CD4-positive, alpha-beta T cell treated with Interleukin-6 at 100 ng/mL for 8 hours (primary cell): ENCODE measurements at regions not wholly inside any gene's neighbourhood (a gene's known extent, or its start where the extent isn't known, plus 50 kb on each side); places are given as distances from the start of the nearest gene placed in this dataset.
"Not testable (repeated sequence)": the region's sequence is repeated elsewhere in the genome, so short reads cannot be mapped to it uniquely, and the experiment has no call there.

Source experiments
- DNase-seq: peaks from one replicate; pipeline ENCODE4 v3.0.0-alpha.2; 2020; ENCODE audit warnings: mixed read lengths, low spot score

GRCh38 chr3:152891678-152892077 lies 56.7 kb downstream of the P2RY1 start:
- no peak for DNase-seq

- DNase-seq = no peak
These were observed 57.5 kb downstream of the P2RY1 start for GRCh38 chr3:152892446-152892845.

- no peak for DNase-seq
These were observed 58.7 kb downstream of the P2RY1 start for GRCh38 chr3:152893647-152894046.

GRCh38 chr3:152899306-152899705 lies 64.4 kb downstream of the P2RY1 start:
- DNase-seq = no peak

- DNase-seq = no peak
These were observed 67.3 kb downstream of the P2RY1 start for GRCh38 chr3:152902141-152902669.

GRCh38 chr3:152905631-152906030 lies 70.7 kb downstream of the P2RY1 start:
- no peak for DNase-seq

GRCh38 chr3:152909180-152909883 lies 74.4 kb downstream of the P2RY1 start:
- no peak for DNase-seq

GRCh38 chr3:152910211-152910610 lies 75.3 kb downstream of the P2RY1 start:
- no peak for DNase-seq

- no peak for DNase-seq
These were observed 76.0 kb downstream of the P2RY1 start for GRCh38 chr3:152910966-152911365.

- DNase-seq = not testable (repeated sequence)
These were observed 79.8 kb downstream of the P2RY1 start for GRCh38 chr3:152914743-152915142.

- no peak for DNase-seq
These were observed 80.8 kb downstream of the P2RY1 start for GRCh38 chr3:152915695-152916094.

GRCh38 chr3:152916753-152917279 lies 81.9 kb downstream of the P2RY1 start:
- no peak for DNase-seq

- no peak for DNase-seq
These were observed 86.4 kb downstream of the P2RY1 start for GRCh38 chr3:152921351-152921750.

- DNase-seq = no peak
These were observed 87.6 kb downstream of the P2RY1 start for GRCh38 chr3:152922554-152922953.

- no peak for DNase-seq
These were observed 92.2 kb downstream of the P2RY1 start for GRCh38 chr3:152927131-152927530.

- no peak for DNase-seq
These were observed 95.6 kb downstream of the P2RY1 start for GRCh38 chr3:152930516-152930915.

GRCh38 chr3:152937234-152937633 lies 102.3 kb downstream of the P2RY1 start:
- DNase-seq = no peak

GRCh38 chr3:152938974-152939636 lies 104.2 kb downstream of the P2RY1 start:
- no peak for DNase-seq

GRCh38 chr3:152941859-152942258 lies 106.9 kb downstream of the P2RY1 start:
- DNase-seq = no peak

- DNase-seq = no peak
These were observed 107.4 kb downstream of the P2RY1 start for GRCh38 chr3:152942366-152942765.

- no peak for DNase-seq
These were observed 108.7 kb downstream of the P2RY1 start for GRCh38 chr3:152943645-152944044.

GRCh38 chr3:152944671-152945070 lies 109.7 kb downstream of the P2RY1 start:
- no peak for DNase-seq

- DNase-seq = no peak
These were observed 110.6 kb downstream of the P2RY1 start for GRCh38 chr3:152945556-152945955.
